Stimulated activated CD4-positive, alpha-beta T cell treated with anti-CD3 and anti-CD28 coated beads, Interleukin-1b, Interleukin-23, amount 100 ng/mL, for 48 hours (primary cell): ENCODE measurements at regions not wholly inside any gene's neighbourhood (a gene's known extent, or its start where the extent isn't known, plus 50 kb on each side); places are given as distances from the start of the nearest gene placed in this dataset.
A peak's percentile ranks its signal among the peaks of the same experiment; 100 is the strongest.

ENCODE experiments used
- DNase-seq: peaks from one replicate; pipeline ENCODE4 v3.0.0-alpha.2; 2020

- no peak for DNase-seq
These were observed 133.0 kb upstream of the TAB2 start for GRCh38 chr6:149184523-149184922.

DNA sequence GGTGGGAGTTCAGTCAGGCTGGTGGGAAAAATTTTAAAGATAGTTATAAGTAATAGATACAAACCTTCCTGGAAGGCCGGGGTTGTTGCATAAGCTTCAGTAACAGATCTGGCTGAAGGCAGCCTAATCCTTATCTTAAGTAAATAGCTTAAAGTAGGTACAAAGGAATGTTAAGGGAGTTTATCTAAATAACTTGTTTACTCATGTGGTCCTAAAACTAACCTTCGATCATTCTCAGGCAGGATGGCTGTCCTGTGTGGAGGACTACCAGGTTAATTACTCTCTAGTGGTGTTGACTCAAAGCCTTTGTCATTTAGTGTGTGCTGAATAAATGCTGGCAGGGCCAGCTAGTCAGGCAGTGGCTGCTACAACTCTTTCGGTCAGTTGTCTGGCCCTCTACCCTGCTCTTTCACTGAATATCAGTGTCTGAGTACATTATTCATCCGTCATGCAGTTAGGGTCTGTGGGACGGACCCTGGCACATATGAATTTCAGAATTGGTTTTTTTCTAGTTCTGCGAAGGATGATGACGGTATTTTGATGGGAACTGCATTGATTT lies 131.6 kb upstream of the TAB2 start:
- no peak for DNase-seq

DNA sequence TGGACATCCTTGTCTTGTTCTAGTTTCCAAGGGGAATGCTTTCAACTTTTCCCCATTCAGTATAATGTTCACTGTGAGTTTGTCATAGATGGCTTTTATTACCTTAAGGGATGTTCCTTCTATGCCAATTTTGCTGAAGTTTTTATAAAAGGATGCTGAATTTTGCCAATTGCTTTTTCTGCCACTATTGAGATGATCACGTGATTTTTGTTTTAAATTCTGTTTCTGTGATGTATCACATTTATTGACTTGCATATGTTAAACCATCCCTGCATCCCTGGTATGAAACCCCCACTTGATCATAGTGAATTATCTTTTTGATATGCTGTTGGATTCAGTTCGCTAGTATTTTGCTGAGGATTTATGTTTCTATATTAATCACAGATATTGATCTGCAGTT lies 130.6 kb upstream of the TAB2 start:
- no peak for DNase-seq

DNA sequence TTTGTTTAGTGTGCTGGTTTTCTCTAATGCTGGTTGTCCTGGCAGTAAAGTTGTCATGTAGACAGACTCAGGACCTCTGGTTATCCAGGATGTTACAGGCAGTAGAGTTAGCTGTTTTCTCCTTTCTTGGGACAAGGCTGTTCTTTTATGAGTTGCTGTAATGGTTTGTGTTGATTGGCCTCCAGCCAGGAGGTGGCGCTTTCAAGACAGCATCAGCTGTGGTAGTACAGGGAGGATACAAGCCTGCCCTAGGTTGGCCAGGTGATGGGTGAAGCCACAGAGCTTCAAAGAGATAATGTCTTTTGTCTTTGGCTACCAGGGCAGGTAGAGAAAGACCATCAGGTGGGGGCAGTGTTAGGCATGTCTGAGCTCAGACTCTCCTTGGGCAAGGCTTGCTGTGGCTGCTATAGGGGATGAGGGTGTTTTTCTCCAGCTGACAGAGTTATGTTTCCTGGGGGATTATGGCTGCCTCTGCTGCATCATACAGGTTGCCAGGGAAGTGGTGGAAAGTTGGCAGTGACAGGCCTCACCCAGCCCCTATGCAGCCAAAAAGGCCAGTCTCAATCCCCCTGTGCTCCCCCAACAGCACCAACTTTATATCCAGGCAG lies 127.2 kb upstream of the TAB2 start:
- peak; percentile 74 for DNase-seq

DNA sequence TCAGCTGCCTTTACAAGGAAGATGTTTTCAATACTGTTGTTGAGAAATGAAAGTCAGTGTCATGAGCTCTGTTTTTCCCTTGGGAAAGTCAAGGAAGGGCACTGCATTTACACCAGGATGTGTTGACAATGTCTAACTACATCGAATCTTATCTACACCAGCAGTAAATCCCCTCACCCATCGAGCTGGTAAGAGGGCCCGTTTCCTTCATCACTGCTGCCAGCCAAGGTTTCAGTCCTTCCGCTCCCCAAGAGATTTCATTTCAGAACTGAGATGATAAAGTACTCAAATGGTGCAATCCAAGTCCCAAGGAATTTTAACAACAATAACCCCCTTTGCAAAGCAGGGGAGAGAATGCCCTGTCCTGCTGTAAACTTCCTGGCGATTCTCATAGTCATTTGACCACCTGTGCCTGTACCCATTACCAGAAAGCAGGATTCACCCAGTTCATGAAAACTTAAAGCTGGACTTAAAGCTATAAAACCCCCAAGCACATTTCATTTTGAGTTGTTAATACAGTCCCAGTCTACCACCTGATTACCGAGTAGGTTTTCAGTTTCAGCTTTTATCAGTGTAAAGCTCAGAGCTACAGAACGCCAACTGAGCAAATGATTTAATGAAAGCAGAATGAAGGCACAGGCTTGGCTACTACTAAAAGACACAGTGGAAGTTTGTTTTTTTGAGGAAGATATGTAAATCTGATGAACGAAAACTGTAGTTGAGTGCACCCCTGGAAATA lies 122.5 kb upstream of the TAB2 start:
- DNase-seq: no peak

DNA sequence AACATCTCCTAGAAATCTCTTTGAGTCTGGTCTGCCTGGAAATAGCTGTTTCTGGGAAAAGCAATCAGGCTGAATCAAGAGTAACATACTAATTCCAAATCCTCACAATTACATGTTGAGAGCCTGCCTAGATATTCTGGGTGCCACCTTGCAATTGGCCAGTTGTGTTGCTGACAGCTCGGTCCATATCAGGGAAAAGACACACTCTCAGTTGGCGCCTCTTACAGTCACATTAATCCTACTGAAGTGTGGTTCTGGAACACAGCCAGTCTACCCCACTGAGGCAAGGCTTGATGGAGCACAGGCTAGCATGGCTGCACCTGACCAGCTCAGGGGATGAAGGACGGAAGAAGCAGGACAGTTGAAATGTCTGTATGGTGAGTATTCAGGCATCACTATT lies 121.4 kb upstream of the TAB2 start:
- DNase-seq: no peak

GRCh38 chr6:149197482-149197881 lies 120.0 kb upstream of the TAB2 start:
- DNase-seq: no peak

GRCh38 chr6:149198265-149198664 lies 119.2 kb upstream of the TAB2 start:
- DNase-seq: no peak

- no peak for DNase-seq
These were observed 117.1 kb upstream of the TAB2 start for GRCh38 chr6:149200282-149200945.

DNA sequence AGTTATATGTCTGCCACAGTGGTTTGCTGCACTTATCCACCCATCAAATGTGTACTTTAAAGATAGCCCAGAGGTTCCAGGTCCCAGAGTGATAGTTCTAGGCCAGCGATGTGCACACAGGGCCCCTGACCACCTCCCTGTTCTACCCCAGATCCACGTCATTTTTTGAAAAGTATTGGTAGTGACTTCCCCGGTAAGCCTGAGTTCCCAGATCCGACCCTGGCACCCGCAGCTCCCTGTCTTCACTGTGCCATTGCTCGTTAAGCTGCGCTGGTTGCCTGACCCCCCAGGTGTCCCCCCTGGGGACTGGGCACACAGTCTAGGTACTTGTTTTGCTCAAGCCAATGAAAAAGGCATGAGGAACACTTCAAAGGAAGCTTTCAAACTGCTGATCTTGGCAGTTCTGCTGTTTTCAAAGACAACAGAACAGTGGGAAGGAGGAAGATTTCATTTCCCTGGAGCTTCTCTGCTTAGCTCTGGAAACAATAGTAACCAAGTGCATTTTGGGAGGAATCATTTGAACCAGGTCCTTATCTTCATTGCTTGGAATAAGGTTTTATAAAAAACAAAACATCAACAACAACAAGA lies 116.3 kb upstream of the TAB2 start:
- DNase-seq: no peak

DNA sequence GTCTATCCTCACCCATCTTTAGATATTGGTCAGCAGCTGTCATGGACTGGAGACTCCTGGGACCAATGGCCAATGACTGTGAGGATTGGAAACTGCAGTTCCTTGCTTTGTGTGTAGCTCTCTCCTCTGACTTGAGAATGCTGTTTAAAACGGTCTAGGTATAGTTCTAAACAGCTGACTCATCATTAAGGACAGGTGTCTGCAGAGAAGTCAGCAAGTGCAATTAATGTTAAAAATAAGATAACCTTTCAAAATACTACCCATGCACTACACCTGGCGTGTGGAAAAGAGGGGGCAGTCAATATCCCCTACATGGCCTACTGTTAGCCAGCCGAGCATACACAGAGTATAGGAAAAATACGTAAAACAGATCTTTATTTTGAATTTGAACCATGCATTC lies 115.4 kb upstream of the TAB2 start:
- DNase-seq: no peak

GRCh38 chr6:149202952-149203351 lies 114.6 kb upstream of the TAB2 start:
- no peak for DNase-seq

DNA sequence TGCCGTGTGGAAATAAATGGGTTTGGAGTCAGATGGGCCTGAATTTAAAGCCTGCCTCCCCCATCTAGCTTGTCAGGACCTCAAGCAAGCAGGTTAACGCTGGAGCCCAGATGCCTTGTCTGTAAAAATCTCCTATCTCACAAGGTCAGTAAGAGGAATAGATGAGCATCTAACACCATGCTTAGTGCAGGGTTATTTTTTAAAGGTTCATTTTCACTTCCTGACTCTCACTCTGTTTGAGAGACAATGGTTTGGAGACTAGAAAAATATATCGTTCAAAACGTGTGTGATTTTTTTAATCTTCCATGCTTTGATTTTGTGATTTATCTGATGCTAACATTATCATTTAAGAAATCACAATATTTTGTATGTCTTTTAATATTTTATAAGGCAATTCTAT lies 114.0 kb upstream of the TAB2 start:
- no peak for DNase-seq

- DNase-seq: no peak
These were observed 109.3 kb upstream of the TAB2 start for GRCh38 chr6:149208134-149208601.

- no peak for DNase-seq
These were observed 107.4 kb upstream of the TAB2 start for GRCh38 chr6:149209871-149210775.

DNA sequence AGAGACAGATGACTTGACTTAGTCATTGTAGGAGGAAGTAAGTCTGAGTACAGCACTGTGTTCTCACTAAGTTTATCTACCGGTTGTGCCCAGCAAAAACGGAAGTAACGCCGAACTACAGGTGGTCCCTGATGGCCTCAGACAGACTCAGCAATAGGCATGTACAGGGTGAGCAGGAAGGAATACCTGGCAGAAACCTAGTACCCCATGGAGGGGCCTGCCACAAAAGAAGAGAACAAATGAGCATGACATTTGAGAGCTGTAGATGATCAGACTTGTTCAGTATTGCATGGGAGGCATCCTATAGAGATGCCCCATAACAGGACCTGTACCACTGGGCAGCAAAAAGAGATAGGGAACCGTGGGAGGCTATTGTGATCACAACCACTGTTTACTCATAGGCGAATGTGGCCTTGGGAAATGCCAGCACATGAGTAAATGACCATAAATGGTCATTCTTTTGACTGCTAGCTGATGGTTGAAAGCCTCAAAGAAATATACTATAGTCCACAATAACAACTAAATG lies 106.4 kb upstream of the TAB2 start:
- DNase-seq: no peak

DNA sequence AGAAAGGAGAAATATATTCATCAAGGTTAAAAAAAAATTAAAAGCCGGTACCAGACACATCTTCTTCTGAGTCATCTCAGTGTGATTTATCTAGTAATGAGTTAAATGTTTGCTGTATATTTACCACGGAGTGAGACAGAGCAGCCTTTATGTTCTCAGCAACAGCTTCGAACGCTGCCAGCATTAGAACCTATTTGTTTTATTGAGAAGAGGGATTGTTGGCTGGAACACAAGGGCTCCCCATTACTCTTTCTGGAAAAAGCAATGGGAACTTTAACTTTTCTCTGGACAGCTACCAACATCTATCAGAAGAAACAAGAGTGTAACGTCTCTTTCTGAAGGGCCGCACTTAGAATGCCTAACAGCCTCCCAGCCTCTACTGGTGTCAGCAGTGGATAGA lies 105.3 kb upstream of the TAB2 start:
- no peak for DNase-seq

DNA sequence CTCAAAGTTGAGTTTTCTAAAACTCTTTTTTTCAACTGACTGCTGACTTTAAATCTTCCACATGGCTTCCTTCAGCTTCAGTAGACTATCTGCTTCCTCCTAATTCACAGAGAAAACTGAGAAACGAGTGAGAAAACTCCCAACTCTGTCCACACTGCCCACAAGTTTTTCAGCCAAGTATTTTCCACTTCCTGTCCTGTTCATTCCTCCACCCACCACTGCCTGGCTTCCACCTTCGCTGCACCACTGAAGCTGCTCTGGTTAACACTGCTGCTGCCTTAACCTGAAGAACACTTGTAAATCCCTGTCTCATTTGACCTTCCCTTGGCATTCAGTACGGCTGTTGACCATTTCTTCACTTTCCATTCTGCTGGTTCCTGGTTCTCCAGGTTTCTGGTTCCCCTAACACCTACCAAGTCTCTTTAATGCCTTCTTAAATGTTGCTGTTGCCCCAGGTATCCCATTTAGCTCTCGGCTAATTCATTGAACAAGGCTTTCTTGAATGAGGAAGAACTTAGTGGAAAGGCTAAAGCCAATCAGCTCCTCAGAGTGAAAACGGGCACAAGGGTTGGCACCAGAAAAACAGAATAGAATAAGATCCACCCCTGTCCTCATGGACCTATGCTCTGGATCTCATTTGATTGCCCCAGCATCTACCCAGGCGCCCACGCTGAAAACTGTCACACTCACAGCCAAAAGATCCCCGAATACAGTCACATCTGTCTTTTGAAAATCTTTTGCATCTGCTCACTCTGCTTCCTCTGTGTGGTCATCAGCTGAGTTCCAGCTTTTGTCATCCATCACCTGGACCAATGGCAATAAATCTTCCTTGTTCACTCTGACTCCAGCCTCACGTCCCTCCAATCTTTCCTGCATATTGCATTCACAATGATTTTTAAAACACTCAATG lies 104.4 kb upstream of the TAB2 start:
- peak; percentile 57 for DNase-seq

GRCh38 chr6:149213829-149214228 lies 103.7 kb upstream of the TAB2 start:
- DNase-seq: no peak

- DNase-seq: no peak
These were observed 101.1 kb upstream of the TAB2 start for GRCh38 chr6:149216459-149216858.

DNA sequence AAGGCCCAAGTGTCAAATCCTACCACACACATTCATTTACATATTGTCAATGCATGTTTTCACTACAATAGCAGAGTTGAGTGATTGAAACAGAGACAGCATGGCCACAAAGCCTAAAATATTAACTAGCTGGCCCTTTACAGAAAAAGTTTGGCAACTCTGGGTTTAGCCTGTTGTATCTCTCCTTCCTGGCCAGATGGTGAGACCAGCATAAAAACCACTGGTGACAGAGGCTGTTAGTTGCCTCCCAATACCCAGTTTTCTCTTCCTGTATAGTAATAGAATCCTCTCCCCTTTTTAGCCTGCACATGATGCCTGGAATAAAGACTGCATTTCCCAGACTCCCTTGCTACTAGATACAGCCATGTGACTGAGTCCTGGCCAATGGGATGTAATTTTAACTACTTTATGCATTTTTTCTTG lies 100.0 kb upstream of the TAB2 start:
- no peak for DNase-seq
